Left renal cortex interstitium (tissue), 4 donors: ENCODE measurements at regions not wholly inside any gene's neighbourhood (a gene's known extent, or its start where the extent isn't known, plus 50 kb on each side); places are given as distances from the start of the nearest gene placed in this dataset.

Experiments used
- DNase-seq, 4 donors: peaks; one replicate each; pipeline ENCODE4 v3.0.0-alpha.2; 2013; ENCODE audit warnings: low read depth in 4 of 4, low spot score in 2 of 4, missing footprints in 1 of 4

- DNase-seq, result no peak
These were observed 63.3 kb upstream of the TLE3 start for GRCh38 chr15:70160803-70161565.

GRCh38 chr15:70160267-70160666, 62.5 kb upstream of the TLE3 start:
- DNase-seq, result no peak

- DNase-seq, result no peak
These were observed 61.9 kb upstream of the TLE3 start for GRCh38 chr15:70159713-70160009.

- DNase-seq, result no peak
These were observed 61.4 kb upstream of the TLE3 start for GRCh38 chr15:70159001-70159712.

DNA sequence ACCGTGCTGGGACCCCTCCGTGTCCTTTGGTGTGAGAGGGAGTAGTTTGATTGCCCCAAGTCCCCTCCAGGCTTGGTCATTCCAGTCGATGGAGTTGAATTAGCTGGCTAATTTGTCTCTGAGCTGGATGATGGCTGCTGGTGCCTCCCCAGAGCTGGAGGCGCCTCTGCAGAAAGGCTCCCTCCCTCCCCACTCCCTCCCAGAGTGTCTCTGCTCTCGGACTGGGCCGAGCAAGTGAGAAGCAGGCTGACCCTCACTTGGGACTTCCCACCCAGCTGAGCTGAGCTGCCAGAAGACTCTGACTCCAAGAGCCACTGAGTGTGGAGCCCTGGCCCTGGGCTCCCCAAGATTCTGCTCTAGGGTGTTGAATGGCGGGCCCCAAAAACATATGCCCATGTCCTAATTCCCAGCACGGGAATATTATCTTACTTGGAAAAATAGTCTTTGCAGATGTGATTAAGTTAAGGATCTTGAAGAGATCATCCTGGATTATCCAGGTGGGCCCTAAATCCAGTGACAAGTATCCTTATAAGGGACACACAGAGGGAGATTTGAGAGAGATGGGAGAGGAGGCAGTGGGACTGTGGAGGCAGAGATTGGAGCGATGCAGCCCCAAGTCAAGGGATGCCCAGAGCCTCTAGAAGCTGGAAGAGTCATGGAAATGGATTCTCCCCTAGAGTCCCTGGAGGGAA, 60.7 kb upstream of the TLE3 start:
- DNase-seq, result no peak

GRCh38 chr15:70156671-70157271, 59.1 kb upstream of the TLE3 start:
- DNase-seq, result no peak

- DNase-seq, result no peak
These were observed 57.1 kb upstream of the TLE3 start for GRCh38 chr15:70154718-70155347.

DNA sequence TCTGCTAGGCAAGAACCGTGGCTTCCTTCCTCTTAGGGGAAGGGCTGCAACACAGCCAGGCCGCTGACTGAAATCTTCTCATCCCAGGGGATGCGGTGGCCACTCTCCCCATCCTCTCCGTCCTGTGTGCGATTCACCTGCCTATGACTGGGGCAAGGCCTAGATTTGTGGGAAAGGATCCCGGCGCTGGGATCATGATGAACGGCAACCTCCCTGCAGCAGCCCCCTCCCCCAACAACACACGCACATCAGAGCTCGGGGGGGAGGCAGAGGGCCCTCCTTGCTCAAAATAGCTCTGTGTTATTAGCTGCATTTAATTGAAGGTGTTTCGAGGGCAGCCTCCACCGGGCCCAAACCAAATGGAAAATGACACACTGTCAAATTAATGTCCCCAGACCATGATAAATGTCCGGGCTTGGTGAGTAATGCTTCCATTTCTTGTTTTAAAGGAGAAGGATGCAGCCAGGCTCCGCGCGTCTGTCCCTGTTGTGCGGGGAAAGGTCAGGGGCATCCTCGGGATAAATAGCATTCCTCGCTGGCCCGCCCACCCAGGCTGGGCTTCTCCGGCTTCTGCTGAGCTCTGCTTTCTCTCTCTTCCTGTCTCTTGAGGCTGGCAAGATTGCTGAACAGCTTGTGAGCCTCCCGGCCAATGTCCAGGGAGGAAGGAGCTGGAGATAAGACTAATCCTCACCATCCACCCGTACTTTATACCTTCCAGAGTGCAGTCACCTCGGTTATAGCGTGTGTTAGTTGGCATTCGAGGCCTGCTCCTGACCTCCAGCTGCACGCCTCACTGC, 56.4 kb upstream of the TLE3 start:
- no peak for DNase-seq

DNA sequence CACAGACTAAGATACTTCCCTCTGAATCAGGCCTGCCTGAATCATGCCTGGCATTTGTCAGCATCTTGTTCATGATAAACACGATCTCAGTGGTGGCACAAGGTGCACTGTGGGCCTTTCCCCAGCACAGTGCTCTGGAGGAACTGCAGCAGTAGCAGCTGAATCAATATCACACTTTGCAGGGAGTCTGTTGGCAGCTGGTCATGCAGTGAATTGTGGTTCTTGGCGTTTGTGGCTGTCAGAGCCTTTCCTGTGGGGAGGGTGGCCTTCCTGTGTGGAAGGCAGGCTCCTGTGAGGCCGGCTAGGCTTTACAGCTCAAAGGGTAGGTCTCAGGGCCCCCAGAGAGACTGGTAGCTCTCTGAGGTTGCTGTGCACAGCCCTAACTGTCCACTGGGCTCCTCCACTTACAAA, 54.4 kb upstream of the TLE3 start:
- DNase-seq, result no peak

- DNase-seq, result no peak
These were observed 53.7 kb upstream of the TLE3 start for GRCh38 chr15:70151462-70151861.

- no peak for DNase-seq
These were observed 53.3 kb upstream of the TLE3 start for GRCh38 chr15:70151003-70151402.

DNA sequence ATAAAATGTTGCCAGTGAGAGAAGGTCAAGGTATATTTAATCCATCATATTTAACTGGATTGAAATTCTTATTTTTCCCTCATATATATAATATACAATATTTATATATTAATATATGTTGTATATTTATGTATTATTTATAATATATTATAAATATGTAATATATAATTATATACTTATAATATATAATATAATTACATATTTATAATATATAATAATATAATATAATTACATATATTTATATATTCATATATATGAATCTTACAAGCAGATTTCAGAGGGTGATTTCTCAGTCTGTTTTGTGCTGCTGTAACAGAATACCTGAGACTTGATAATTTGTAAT, 52.7 kb upstream of the TLE3 start:
- DNase-seq, result no peak

GRCh38 chr15:70149667-70150404, 52.1 kb upstream of the TLE3 start:
- no peak for DNase-seq

DNA sequence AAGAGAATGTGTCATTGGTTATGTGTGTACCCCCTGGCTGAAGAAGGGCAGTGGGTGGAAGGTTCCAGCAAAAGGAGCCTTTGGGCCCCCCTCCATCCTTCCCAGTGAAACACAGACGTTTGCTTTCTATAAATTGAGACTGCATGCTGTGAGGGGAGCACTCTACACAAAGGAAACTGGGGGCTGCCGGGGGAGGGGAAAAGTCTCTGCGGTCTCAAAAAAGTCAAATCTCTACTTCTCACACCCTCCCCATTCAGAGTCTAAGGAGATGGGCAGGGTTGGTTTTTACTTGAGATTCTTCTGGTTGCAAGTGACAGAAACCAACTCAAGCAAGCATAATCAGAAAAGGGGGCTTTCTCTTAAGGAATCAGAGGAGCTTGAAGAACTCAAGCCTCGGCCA, 50.1 kb upstream of the TLE3 start:
- DNase-seq, result no peak
